ENCODE measurements at regions not wholly inside any gene's neighbourhood (a gene's known extent, or its start where the extent isn't known, plus 50 kb on each side); places are given as distances from the start of the nearest gene placed in this dataset.

DNA sequence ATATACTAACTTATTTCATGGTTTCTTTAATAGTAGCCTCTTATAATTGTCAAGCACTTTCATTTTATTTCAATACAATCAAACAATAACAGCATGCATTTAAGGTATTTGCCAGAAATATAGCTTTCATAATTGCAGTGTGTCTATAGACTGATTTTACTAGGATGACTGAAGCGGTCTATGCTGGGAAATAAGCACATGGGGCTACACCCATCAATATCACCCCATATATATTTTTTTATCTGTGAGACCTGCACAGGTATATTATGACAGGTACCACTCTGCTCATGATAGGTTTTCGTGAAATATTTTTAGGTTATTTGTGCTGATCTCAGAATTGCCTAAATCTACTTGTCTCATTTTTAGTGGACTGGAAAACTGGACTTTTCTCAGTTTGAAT, 229.1 kb upstream of the PITX2 start:
- TF ChIP-seq, protein P1, sequence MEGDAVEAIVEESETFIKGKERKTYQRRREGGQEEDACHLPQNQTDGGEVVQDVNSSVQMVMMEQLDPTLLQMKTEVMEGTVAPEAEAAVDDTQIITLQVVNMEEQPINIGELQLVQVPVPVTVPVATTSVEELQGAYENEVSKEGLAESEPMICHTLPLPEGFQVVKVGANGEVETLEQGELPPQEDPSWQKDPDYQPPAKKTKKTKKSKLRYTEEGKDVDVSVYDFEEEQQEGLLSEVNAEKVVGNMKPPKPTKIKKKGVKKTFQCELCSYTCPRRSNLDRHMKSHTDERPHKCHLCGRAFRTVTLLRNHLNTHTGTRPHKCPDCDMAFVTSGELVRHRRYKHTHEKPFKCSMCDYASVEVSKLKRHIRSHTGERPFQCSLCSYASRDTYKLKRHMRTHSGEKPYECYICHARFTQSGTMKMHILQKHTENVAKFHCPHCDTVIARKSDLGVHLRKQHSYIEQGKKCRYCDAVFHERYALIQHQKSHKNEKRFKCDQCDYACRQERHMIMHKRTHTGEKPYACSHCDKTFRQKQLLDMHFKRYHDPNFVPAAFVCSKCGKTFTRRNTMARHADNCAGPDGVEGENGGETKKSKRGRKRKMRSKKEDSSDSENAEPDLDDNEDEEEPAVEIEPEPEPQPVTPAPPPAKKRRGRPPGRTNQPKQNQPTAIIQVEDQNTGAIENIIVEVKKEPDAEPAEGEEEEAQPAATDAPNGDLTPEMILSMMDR (IDR thresholded peaks at IDR 0.05; ENCODE audit: borderline replicate concordance, extremely low read depth, low read length, poor library complexity, severe bottlenecking), result no peak
- TF ChIP-seq EZH2 (IDR thresholded peaks at IDR 0.05; ENCODE audit: borderline replicate concordance, low read depth, low read length, severe bottlenecking), result no peak

All from DND-41 (cell line).